HepG2 (cell line): ENCODE measurements at regions not wholly inside any gene's neighbourhood (a gene's known extent, or its start where the extent isn't known, plus 50 kb on each side); places are given as distances from the start of the nearest gene placed in this dataset.

Source experiments
- ARNTL ChIP-seq: sonication (generic); formaldehyde crosslinking; IDR thresholded peaks from 2 replicates; pipeline ENCODE4 v1.4.0; 2020; ENCODE audit warnings: mild to moderate bottlenecking, missing genetic modification reagents
- CTCF ChIP-seq: sonication (generic); formaldehyde crosslinking; IDR thresholded peaks from 2 replicates; pipeline ENCODE4 v1.5.0; 2020; ENCODE audit warnings: mild to moderate bottlenecking, missing genetic modification reagents, moderate library complexity
- EZH2 ChIP-seq: conservative IDR thresholded peaks from 2 replicates; pipeline ENCODE4 v1.6.1; 2012; ENCODE audit warnings: mild to moderate bottlenecking, low read depth, low read length, moderate library complexity
- FOXA1 ChIP-seq, 2 experiments: fragments of 450-650 bp in 1 of 2; sonication (generic) in 1 of 2; formaldehyde crosslinking in 1 of 2; IDR thresholded peaks; 2 replicates each; pipeline versions ENCODE4 v1.4.0 to v1.6.1; 2016 to 2020; ENCODE audit warnings: missing genetic modification reagents in 1 of 2
- GABPA ChIP-seq, 2 experiments: IDR thresholded peaks; 2 replicates each; pipeline ENCODE4 v1.6.1; 2011 to 2016; ENCODE audit warnings: low read depth in 2 of 2, low read length in 1 of 2, missing biosample characterization in 1 of 2, missing genetic modification characterization in 1 of 2
- PHF8 ChIP-seq: sonication (generic); formaldehyde crosslinking; IDR thresholded peaks from 2 replicates; pipeline ENCODE4 v1.5.0; 2020; ENCODE audit warnings: missing genetic modification reagents
- ZNF10 ChIP-seq: sonication (generic); formaldehyde crosslinking; IDR thresholded peaks from 2 replicates; pipeline ENCODE4 v1.4.0; 2020; ENCODE audit warnings: mild to moderate bottlenecking, low read depth, missing genetic modification reagents, borderline replicate concordance
- ZNF160 ChIP-seq: sonication (generic); formaldehyde crosslinking; IDR thresholded peaks from 2 replicates; pipeline ENCODE4 v1.8.0; 2022; ENCODE audit warnings: mild to moderate bottlenecking, inconsistent platforms, missing genetic modification reagents

GRCh38 chr5:174900240-174900865 is 176.0 kb downstream of the MSX2 start:
- TF ChIP-seq PHF8 (CRISPR knock-in tag) (no peak), GABPA (IDR thresholded peaks at IDR 0.05; ENCODE audit: low read depth, low read length) (no peak), GABPA (CRISPR knock-in tag; IDR thresholded peaks at IDR 0.05; ENCODE audit: low read depth) (no peak), FOXA1 (IDR thresholded peaks at IDR 0.05) (no peak), FOXA1 (CRISPR knock-in tag; IDR thresholded peaks at IDR 0.05) (no peak), ZNF160 (CRISPR knock-in tag) (no peak), CTCF (CRISPR knock-in tag) (no peak), ZNF10 (CRISPR knock-in tag) (no peak), EZH2 (no peak), ARNTL (CRISPR knock-in tag) (no peak)
